Fibroblast of lung (primary cell): ENCODE measurements at regions not wholly inside any gene's neighbourhood (a gene's known extent, or its start where the extent isn't known, plus 50 kb on each side); places are given as distances from the start of the nearest gene placed in this dataset.

Experiments
- DNase-seq, 2 donors: peaks; one replicate each; pipeline versions ENCODE4 v3.0.0 to v3.0.0-alpha.2; 2010; ENCODE audit warnings: low read depth in 2 of 2
- H2AFZ ChIP-seq: 2 replicates; pipeline ENCODE4 v1.5.1; 2012; ENCODE audit warnings: low read length, control low read depth, inconsistent platforms
- H3K27ac ChIP-seq: 2 replicates; pipeline ENCODE4 v1.5.1; 2011; ENCODE audit warnings: low read length, control low read depth; ENCODE audit not compliant: insufficient read depth
- H3K27me3 ChIP-seq: 2 replicates; pipeline ENCODE4 v1.5.1; 2011; ENCODE audit warnings: mild to moderate bottlenecking, low read length; ENCODE audit not compliant: control insufficient read depth, insufficient read depth
- H3K36me3 ChIP-seq: 2 replicates; pipeline ENCODE4 v1.5.1; 2011; ENCODE audit warnings: low read length; ENCODE audit not compliant: control insufficient read depth, insufficient read depth
- H3K4me1 ChIP-seq: 2 replicates; pipeline ENCODE4 v1.5.1; 2011; ENCODE audit warnings: low read length; ENCODE audit not compliant: control insufficient read depth, insufficient read depth; ENCODE audit errors: extremely low read depth
- H3K4me2 ChIP-seq: 2 replicates; pipeline ENCODE4 v1.5.1; 2011; ENCODE audit warnings: low read length, control low read depth; ENCODE audit not compliant: insufficient read depth; ENCODE audit errors: extremely low read depth
- H3K4me3 ChIP-seq, 4 experiments: fragments of 200-600 bp in 1 of 4; sonication (generic) in 1 of 4; replicated peaks in 1 of 4; 2 replicates each; pipeline ENCODE4 v1.5.1; 2011 to 2016; ENCODE audit warnings: low read length in 4 of 4, low read depth in 3 of 4, mild to moderate bottlenecking in 3 of 4, control low read depth in 2 of 4, inconsistent platforms in 1 of 4, mixed read lengths in 1 of 4; ENCODE audit not compliant: insufficient read depth in 1 of 4; ENCODE audit errors: control extremely low read depth in 1 of 4
- H3K79me2 ChIP-seq: 2 replicates; pipeline ENCODE4 v1.5.1; 2012; ENCODE audit warnings: mild to moderate bottlenecking, low read length, inconsistent platforms; ENCODE audit not compliant: control insufficient read depth, insufficient read depth
- H3K9ac ChIP-seq: 2 replicates; pipeline ENCODE4 v1.5.1; 2011; ENCODE audit warnings: mild to moderate bottlenecking, low read length, control low read depth; ENCODE audit not compliant: insufficient read depth
- H3K9me3 ChIP-seq: 2 replicates; pipeline ENCODE4 v1.5.1; 2012; ENCODE audit warnings: low read depth, low read length; ENCODE audit not compliant: control insufficient read depth, insufficient read depth
- H4K20me1 ChIP-seq: 2 replicates; pipeline ENCODE4 v1.5.1; 2011; ENCODE audit warnings: low read length; ENCODE audit not compliant: control insufficient read depth, insufficient read depth; ENCODE audit errors: extremely low read depth
- EZH2 ChIP-seq: IDR thresholded peaks from 2 replicates; pipeline ENCODE4 v1.5.1; 2012; ENCODE audit warnings: low read length, control low read depth, mild to moderate bottlenecking; ENCODE audit errors: missing control alignments
- TF ChIP-seq, protein P1 (sequence below), 2 donors: IDR thresholded peaks in 1 of 2; conservative IDR thresholded peaks in 1 of 2; 1 replicate in 1 of 2; 2 replicates in 1 of 2; pipeline ENCODE4 v1.5.1; 2011 to 2012; ENCODE audit warnings: low read length in 2 of 2, control low read depth in 1 of 2, inconsistent platforms in 1 of 2, low read depth in 1 of 2, mild to moderate bottlenecking in 1 of 2

DNA sequence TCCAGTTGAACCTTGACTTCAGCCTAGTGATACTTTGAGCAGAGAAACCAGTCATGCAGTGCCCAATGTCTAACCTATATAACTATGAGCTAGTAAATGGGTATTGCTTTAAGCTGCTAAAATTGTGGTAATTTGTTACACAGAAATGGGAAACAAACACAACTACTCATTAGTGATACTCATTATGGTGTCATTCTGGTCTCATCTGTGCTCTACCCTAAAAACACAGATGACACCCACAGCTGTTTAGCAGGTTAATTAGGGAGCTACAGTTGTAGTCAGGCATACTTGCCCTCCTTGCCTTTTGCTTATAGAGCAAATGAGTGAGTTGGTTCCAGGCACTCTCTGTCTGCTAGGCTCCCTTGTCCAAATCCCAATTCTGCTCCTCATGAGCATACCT lies 50.0 kb upstream of the ATF7IP start:
- no peak overlapping the region for H3K4me3 ChIP-seq
- H3K4me1 ChIP-seq: no peaks in the 10 kb centered on the region
- no peak overlapping the region for H3K9ac ChIP-seq
- H3K9me3 ChIP-seq: no peaks in the 10 kb centered on the region
- no peak overlapping the region for H2AFZ ChIP-seq
- H3K27ac ChIP-seq: no peak overlapping the region
- TF ChIP-seq EZH2: no peak
- TF ChIP-seq, protein P1, sequence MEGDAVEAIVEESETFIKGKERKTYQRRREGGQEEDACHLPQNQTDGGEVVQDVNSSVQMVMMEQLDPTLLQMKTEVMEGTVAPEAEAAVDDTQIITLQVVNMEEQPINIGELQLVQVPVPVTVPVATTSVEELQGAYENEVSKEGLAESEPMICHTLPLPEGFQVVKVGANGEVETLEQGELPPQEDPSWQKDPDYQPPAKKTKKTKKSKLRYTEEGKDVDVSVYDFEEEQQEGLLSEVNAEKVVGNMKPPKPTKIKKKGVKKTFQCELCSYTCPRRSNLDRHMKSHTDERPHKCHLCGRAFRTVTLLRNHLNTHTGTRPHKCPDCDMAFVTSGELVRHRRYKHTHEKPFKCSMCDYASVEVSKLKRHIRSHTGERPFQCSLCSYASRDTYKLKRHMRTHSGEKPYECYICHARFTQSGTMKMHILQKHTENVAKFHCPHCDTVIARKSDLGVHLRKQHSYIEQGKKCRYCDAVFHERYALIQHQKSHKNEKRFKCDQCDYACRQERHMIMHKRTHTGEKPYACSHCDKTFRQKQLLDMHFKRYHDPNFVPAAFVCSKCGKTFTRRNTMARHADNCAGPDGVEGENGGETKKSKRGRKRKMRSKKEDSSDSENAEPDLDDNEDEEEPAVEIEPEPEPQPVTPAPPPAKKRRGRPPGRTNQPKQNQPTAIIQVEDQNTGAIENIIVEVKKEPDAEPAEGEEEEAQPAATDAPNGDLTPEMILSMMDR (conservative IDR thresholded peaks at IDR 0.05 in 1 of 2, IDR thresholded peaks at IDR 0.05 in 1 of 2; ENCODE audit: low read depth in 1 of 2, low read length in 2 of 2): no peak
- no peaks in the 10 kb centered on the region for H3K27me3 ChIP-seq
- H4K20me1 ChIP-seq: no peaks in the 10 kb centered on the region
- H3K36me3 ChIP-seq: no peaks in the 10 kb centered on the region
- no peak overlapping the region for H3K4me2 ChIP-seq
- H3K79me2 ChIP-seq: no peaks in the 10 kb centered on the region
- DNase-seq: no peak
